Activated CD8-positive, alpha-beta memory T cell treated with anti-CD3 and anti-CD28 coated beads, Interleukin-2, amount 10 ng/mL, durations not matched to agents 7 days and 5 days (primary cell): ENCODE measurements at regions not wholly inside any gene's neighbourhood (a gene's known extent, or its start where the extent isn't known, plus 50 kb on each side); places are given as distances from the start of the nearest gene placed in this dataset.

ENCODE experiments used
- ATAC-seq: fragments of 150-1000 bp; cut with Tn5 transposase; one replicate; pipeline ENCODE4 v1.10.0; 2021; ENCODE audit warnings: moderate library complexity
- CTCF ChIA-PET: fragments of 350-600 bp; sonication (Branson Sonifier 250); formaldehyde crosslinking; loops from one replicate; lab custom pipeline; 2021; ENCODE audit warnings: antibody characterized with exemption; lab: Charles Lee
- DNase-seq: peaks from one replicate; pipeline ENCODE4 v3.0.0-alpha.2; 2020
- H3K27ac Mint-ChIP-seq: one replicate; pipeline ENCODE4 v1.8.0; 2021; ENCODE audit warnings: mild to moderate bottlenecking, mixed read lengths
- H3K27me3 Mint-ChIP-seq: one replicate; pipeline ENCODE4 v1.8.0; 2021; ENCODE audit warnings: mixed read lengths
- H3K36me3 Mint-ChIP-seq: one replicate; pipeline ENCODE4 v1.8.0; 2021; ENCODE audit warnings: mild to moderate bottlenecking, mixed read lengths
- H3K4me1 Mint-ChIP-seq: one replicate; pipeline ENCODE4 v1.8.0; 2021; ENCODE audit warnings: mixed read lengths
- H3K4me3 Mint-ChIP-seq: one replicate; pipeline ENCODE4 v1.8.0; 2021; ENCODE audit warnings: mild to moderate bottlenecking, moderate library complexity, mixed read lengths
- H3K9me3 Mint-ChIP-seq: one replicate; pipeline ENCODE4 v1.8.0; 2022; ENCODE audit warnings: low read depth, mixed read lengths

DNA sequence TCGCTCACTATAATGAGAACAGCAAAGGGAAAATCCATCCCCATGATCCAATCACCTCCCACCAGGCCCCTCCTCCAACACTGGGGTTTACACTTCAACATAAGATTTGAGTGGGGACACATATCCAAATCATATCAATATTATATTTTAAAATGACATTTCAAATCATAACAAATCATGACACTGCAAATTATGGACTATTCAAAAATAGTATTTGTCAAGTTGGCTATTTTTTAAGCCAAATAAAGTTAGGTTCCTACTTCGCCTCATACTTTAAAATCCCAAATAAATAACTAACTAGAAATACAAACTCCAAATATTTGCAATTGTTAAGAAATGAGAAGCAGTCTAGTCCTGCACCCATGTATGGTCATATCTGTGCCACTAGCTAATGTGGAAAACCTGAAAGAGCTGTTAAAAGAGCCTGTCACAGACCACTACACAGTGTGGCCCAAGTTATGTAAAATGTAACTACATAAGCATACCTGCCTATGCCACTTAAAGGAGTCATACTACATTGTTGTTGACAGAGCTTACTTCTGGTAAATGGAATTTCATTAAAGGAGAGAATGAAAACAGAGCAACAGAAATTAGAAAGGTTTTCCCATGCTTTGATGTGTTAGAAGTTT lies 334.7 kb upstream of the GULP1 start:
- H3K36me3 Mint-ChIP-seq: no peaks in the 10 kb centered on the region
- no peak for DNase-seq
- no peak overlapping the region for H3K4me3 Mint-ChIP-seq
- no peaks in the 10 kb centered on the region for H3K4me1 Mint-ChIP-seq
- peaks cover 3% of the 10 kb centered on the region for H3K9me3 Mint-ChIP-seq
- no peak for ATAC-seq
- H3K27me3 Mint-ChIP-seq: no peaks in the 10 kb centered on the region
- no peak overlapping the region for H3K27ac Mint-ChIP-seq
- CTCF ChIA-PET: no interaction called here

DNA sequence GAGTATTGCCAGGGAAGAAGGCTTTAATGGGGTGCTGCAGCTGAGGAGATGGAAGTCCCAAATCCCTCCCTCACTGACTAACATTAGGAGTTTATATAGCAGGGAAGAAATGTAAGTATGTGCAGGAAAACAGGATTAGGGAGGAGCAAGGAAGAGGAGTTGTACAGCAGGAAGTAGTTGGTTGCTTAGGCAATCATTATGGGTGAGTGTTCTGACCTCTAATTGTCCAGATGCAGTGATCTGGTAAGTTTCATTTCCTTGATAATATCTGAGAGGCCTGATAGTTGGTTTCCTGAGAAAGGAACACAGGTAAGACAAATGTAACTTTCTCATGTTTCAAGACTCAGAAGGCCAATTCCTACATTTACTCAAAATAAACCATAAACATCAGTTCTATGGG lies 331.9 kb upstream of the GULP1 start:
- Mint-ChIP-seq H3K4me1 (no peaks in the 10 kb centered on the region), H3K27me3 (no peaks in the 10 kb centered on the region), H3K9me3 (no peaks in the 10 kb centered on the region), H3K4me3 (no peak overlapping the region), H3K36me3 (no peaks in the 10 kb centered on the region), H3K27ac (no peak overlapping the region)
- DNase-seq (no peak), ATAC-seq (no peak)
- CTCF ChIA-PET: no interaction called here

DNA sequence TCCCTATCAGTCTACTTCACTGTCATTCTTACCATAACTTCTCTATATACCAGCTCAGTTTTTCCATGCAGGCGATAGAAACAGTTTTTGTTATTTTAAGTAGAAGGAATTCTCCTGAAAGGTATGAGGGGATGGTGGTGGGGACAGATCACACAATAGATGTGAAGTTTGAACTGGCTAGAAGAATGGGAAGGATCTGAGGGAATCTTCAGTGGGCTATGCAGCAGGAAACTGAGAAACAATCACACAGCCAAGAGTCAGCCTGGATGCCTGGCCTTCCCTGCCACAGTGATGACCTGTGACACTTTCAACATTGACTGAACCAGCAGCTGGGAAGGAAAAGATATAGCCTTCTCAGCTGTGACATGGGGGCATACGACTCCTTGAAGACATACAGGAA lies 329.1 kb upstream of the GULP1 start:
- H3K27me3 Mint-ChIP-seq: no peaks in the 10 kb centered on the region
- no peaks in the 10 kb centered on the region for H3K4me1 Mint-ChIP-seq
- ATAC-seq: no peak
- H3K36me3 Mint-ChIP-seq: no peaks in the 10 kb centered on the region
- H3K4me3 Mint-ChIP-seq: no peak overlapping the region
- no peaks in the 10 kb centered on the region for H3K9me3 Mint-ChIP-seq
- CTCF ChIA-PET: no interaction called here
- DNase-seq: no peak
- no peak overlapping the region for H3K27ac Mint-ChIP-seq

DNA sequence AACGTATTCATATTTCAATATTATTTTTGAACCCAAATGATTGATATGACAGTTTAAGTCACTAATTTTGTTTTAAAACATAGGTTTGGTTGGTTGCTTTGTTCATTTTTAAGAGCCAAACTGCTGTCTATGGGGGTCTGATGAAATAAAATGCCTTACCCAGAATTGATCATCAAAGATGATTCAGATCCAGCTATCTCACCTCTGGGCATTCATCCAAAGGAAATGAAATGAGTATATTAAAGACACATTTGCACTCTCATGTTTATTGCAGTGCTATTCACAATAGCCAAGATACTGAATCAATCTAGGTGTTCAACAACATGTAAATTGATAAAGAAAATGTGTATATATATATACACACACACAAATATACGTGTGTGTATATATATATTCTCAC lies 326.9 kb upstream of the GULP1 start:
- Mint-ChIP-seq H3K27me3 (no peaks in the 10 kb centered on the region), H3K9me3 (no peaks in the 10 kb centered on the region), H3K4me1 (no peaks in the 10 kb centered on the region), H3K4me3 (no peak overlapping the region), H3K36me3 (no peaks in the 10 kb centered on the region), H3K27ac (no peak overlapping the region)
- ATAC-seq (no peak), DNase-seq (no peak)
- CTCF ChIA-PET: no interaction called here

DNA sequence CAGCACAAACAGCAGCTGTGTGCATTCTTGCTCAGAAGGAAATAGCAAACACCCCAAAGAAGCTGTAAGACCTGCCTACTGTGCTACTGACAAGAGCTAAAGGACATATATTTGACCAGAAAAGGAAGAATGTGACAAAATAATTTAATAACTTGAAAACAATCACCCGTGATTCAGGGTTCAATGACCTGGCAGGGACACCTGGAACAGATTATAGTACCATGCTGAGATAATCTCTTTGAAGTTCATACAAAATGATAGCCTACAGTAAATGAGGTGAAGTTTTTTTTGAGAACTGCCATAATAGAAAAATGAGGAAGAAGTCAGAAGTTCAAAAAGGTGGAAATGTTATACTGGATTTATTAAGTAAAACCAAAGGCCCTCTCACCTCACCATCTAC lies 324.8 kb upstream of the GULP1 start:
- no peaks in the 10 kb centered on the region for H3K9me3 Mint-ChIP-seq
- no peaks in the 10 kb centered on the region for H3K36me3 Mint-ChIP-seq
- no peaks in the 10 kb centered on the region for H3K27me3 Mint-ChIP-seq
- no peaks in the 10 kb centered on the region for H3K4me1 Mint-ChIP-seq
- no peak overlapping the region for H3K27ac Mint-ChIP-seq
- H3K4me3 Mint-ChIP-seq: no peak overlapping the region
- ATAC-seq (no peak), DNase-seq (no peak)
- CTCF ChIA-PET: no interaction called here

DNA sequence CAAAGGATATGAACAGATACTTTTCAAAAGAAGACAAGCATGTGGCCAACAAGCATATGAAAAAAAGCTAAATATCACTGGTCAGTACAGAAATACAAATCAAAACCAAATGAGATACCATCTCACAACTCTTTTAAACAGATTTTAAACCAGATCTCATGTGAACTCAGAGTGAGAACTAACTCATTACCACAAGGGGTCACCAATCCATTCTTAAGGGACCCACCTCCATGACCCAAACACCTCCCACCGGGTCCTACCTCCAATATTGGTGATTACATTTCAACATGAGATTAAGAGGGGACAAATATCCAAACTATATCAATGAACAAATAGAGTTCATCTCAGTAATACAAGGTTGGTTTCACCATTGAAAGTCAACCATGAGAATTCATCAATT lies 319.8 kb upstream of the GULP1 start:
- no peak for DNase-seq
- no peaks in the 10 kb centered on the region for H3K4me1 Mint-ChIP-seq
- CTCF ChIA-PET: no interaction called here
- no peaks in the 10 kb centered on the region for H3K36me3 Mint-ChIP-seq
- H3K27me3 Mint-ChIP-seq: no peaks in the 10 kb centered on the region
- no peak overlapping the region for H3K4me3 Mint-ChIP-seq
- ATAC-seq: no peak
- no peak overlapping the region for H3K27ac Mint-ChIP-seq
- H3K9me3 Mint-ChIP-seq: no peaks in the 10 kb centered on the region

DNA sequence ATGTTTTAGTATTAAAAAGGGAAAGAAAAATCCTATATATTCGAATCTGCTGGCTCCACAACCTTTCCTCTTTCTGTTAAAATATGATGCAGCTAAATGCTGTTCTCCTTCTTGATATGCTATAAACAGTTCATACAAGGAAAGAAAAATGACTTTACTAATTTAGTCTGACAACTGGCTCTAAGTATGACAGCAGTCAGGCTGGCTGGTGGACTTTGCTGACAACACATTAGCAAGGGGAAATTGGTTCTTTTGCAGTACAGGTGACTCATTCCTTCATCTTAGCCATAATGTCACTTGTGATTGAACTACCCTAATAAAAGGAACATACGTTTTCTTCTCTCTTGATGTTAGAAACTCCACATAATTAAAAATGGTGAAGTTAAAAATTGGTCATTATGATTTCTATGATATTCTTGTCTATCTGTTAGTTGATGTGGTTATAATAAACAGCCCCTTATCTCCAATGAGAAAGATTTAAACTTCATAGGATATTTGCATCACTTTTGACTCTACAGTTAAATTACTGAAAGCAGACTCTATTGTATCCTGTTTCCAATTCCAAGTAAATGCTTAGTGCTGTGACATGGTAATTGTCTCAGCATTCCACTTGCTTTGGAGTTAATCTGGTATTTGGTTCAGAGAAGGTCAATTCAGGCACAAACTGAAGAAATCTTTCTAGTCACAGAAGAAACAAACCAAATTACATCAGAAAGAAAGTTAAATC lies 315.3 kb upstream of the GULP1 start:
- H3K36me3 Mint-ChIP-seq: no peaks in the 10 kb centered on the region
- no peaks in the 10 kb centered on the region for H3K9me3 Mint-ChIP-seq
- DNase-seq (no peak), ATAC-seq (no peak)
- CTCF ChIA-PET: no interaction called here
- H3K27ac Mint-ChIP-seq: no peak overlapping the region
- no peak overlapping the region for H3K4me3 Mint-ChIP-seq
- no peaks in the 10 kb centered on the region for H3K4me1 Mint-ChIP-seq
- H3K27me3 Mint-ChIP-seq: no peaks in the 10 kb centered on the region

DNA sequence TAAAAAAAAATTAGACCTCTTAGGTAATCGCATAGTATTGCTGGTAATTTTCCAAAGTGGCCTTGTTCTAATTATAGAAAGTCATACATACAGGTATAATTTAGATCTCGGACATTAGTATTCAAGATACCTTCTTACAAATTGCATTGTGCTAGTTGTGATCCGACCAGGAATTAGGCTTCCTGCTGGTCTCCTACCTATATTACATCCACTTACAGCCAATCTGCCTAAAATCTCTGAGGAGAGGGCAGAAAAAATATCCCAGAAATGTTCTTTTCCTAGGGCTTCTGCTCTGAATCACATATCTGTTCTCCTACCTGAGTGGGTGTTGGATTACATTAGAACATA lies 314.7 kb upstream of the GULP1 start:
- ATAC-seq: no peak
- Mint-ChIP-seq H3K27ac (no peak overlapping the region), H3K27me3 (no peaks in the 10 kb centered on the region), H3K4me1 (no peaks in the 10 kb centered on the region), H3K36me3 (no peaks in the 10 kb centered on the region), H3K9me3 (no peaks in the 10 kb centered on the region), H3K4me3 (no peak overlapping the region)
- DNase-seq: no peak
- CTCF ChIA-PET: no interaction called here

DNA sequence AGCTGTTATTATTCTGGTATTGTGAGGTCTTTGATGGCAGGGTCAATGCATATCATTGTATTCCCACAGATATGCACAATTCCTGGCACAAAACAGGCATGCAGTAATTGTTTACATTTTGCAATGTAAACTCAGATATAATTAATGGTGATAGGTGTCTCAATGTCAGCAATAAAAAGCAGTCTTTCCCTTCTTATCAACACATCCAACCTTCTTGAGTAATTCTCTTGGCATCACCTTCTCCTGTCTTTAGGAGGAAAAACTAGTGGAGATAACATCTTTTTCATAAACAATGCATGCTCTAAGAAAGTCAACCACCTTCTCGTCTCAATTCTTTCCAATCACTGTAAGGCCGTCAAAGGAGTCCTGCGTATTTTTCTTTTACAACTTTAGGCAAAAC lies 313.3 kb upstream of the GULP1 start:
- ATAC-seq: no peak
- no peak overlapping the region for H3K27ac Mint-ChIP-seq
- DNase-seq: no peak
- no peaks in the 10 kb centered on the region for H3K36me3 Mint-ChIP-seq
- H3K9me3 Mint-ChIP-seq: no peaks in the 10 kb centered on the region
- no peaks in the 10 kb centered on the region for H3K27me3 Mint-ChIP-seq
- CTCF ChIA-PET: no interaction called here
- no peaks in the 10 kb centered on the region for H3K4me1 Mint-ChIP-seq
- H3K4me3 Mint-ChIP-seq: no peak overlapping the region

DNA sequence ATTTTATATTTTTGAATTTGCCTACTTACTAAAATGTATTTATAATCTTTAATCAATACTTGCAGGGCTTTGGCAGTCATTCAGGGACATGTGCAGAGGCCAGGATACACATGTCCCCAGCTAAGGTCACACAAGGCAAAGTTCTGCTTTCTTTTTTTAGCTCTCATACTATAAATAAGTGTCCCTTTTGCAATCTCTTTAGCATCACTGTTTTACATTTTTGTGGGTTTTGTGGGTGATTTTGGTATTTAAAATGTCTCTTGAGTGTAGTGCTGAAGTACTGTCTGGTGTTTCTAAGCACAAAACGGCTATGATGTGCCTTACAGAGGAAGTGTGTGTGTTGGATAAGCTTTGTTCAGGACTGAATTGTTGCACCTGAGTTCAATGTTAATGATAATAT lies 309.0 kb upstream of the GULP1 start:
- DNase-seq (no peak), ATAC-seq (no peak)
- H3K27ac Mint-ChIP-seq: no peak overlapping the region
- no peaks in the 10 kb centered on the region for H3K27me3 Mint-ChIP-seq
- no peaks in the 10 kb centered on the region for H3K36me3 Mint-ChIP-seq
- no peak overlapping the region for H3K4me3 Mint-ChIP-seq
- CTCF ChIA-PET: no interaction called here
- H3K9me3 Mint-ChIP-seq: no peaks in the 10 kb centered on the region
- H3K4me1 Mint-ChIP-seq: no peaks in the 10 kb centered on the region

DNA sequence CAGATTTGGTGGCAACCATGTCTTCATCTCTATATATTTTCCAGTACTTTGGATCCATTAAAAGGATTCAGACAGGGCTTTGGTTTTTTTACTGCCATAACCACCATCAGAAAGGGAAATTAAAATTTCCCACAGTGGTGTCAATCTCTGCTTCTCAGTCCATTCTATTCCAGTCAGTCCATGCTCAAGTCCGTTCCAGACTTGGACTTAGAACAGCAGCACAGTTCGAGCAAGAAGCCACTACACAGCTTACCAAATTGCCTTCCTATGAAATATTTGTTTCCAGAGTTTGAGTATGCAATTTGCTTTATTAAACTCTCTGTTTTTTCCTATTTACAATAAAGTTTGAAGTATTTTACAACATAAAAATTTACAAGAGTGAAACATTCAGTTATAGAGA lies 306.5 kb upstream of the GULP1 start:
- Mint-ChIP-seq H3K27ac (no peak overlapping the region), H3K27me3 (no peaks in the 10 kb centered on the region), H3K4me1 (peaks cover 2% of the 10 kb centered on the region), H3K9me3 (no peaks in the 10 kb centered on the region), H3K36me3 (no peaks in the 10 kb centered on the region), H3K4me3 (no peak overlapping the region)
- CTCF ChIA-PET: no interaction called here
- no peak for ATAC-seq
- no peak for DNase-seq

DNA sequence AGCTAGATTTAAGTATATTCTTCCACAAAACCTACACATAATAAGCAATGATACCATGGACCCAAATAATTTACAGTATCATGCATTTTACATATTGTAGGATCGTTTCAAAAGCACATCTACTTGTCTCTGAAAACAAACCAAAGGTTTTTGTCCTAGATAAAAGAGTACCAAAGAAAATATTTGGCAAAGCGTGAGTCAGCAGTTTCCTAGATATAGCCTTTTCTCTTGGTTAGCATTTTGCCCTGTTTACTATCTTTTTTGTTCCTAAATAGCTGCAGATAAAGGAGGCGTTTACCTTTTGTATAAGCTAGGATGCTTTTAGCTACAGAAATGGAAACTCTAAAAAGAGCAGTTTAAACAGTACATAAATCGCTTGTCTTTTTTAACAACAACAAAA lies 305.8 kb upstream of the GULP1 start:
- ATAC-seq: no peak
- Mint-ChIP-seq H3K27ac (no peak overlapping the region), H3K9me3 (no peaks in the 10 kb centered on the region), H3K4me1 (peaks cover 5% of the 10 kb centered on the region), H3K4me3 (no peak overlapping the region), H3K36me3 (no peaks in the 10 kb centered on the region), H3K27me3 (no peaks in the 10 kb centered on the region)
- CTCF ChIA-PET: no interaction called here
- no peak for DNase-seq

DNA sequence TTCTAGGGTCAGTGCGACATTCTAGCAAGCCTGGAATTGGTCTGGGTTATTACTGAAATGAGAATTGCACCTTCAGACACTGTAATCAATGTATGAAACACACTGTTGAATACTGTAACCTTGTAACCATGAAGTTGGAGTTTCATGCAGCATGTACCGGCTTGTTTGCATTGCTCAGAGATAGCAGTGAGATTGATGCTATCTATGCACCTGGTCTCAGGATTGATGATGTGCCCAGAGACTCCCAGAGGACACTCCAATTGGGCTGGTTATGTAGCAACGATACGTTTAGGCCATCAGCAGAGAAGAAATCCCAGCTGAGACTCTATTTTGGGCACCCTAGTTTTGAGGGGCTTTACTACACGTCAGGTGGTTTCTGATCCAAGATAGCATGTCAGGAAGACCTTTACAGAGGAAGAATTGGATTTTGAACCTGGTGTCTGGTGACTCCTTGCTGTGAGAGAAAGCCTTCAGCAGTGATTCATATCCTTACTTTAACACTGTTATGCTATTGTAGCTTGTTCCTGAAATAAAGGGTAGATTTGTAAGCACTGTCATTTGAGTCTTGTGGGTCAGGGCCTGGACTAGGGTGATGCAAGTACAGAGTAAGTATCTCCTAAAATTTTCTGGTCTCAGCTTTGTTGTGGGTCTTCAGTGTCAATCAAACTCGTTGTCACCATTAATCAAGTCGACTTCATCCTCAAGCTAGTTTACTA lies 305.1 kb upstream of the GULP1 start:
- Mint-ChIP-seq H3K9me3 (no peaks in the 10 kb centered on the region), H3K4me1 (peaks cover 5% of the 10 kb centered on the region), H3K36me3 (no peaks in the 10 kb centered on the region), H3K4me3 (no peak overlapping the region), H3K27me3 (no peaks in the 10 kb centered on the region), H3K27ac (no peak overlapping the region)
- DNase-seq (no peak), ATAC-seq (no peak)
- CTCF ChIA-PET: no interaction called here

DNA sequence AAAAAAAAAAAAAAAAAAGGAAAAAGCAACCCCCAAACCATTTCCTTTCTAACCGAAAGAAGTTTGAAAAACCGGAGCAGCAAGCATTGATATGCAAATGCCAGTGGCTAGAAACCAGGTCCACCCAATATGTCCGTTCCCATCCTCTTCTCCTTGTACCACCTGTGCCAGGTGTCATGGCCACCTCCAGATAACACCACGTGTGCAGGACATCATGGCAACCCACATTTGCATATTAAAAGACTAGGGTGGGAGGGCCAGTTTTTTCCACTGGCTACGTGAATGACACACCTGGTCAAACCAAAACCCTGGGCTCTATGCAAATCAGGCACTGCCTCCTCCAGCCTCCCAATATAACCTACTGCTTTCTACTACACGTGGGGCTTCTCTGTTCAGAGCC lies 303.3 kb upstream of the GULP1 start:
- ATAC-seq (no peak), DNase-seq (no peak)
- no peaks in the 10 kb centered on the region for H3K9me3 Mint-ChIP-seq
- H3K4me1 Mint-ChIP-seq: peaks cover 5% of the 10 kb centered on the region
- no peaks in the 10 kb centered on the region for H3K36me3 Mint-ChIP-seq
- no peak overlapping the region for H3K27ac Mint-ChIP-seq
- no peak overlapping the region for H3K4me3 Mint-ChIP-seq
- no peaks in the 10 kb centered on the region for H3K27me3 Mint-ChIP-seq
- CTCF ChIA-PET: no interaction called here
